GM21528 (cell line): ENCODE measurements at regions not wholly inside any gene's neighbourhood (a gene's known extent, or its start where the extent isn't known, plus 50 kb on each side); places are given as distances from the start of the nearest gene placed in this dataset.

ENCODE experiments used
- ATAC-seq: cut with Tn5 transposase; IDR thresholded peaks from one replicate; pipeline ENCODE4 v1.9.1; 2021; ENCODE audit warnings: mild to moderate bottlenecking, moderate library complexity; ENCODE audit not compliant: unreplicated experiment, low FRiP score

DNA sequence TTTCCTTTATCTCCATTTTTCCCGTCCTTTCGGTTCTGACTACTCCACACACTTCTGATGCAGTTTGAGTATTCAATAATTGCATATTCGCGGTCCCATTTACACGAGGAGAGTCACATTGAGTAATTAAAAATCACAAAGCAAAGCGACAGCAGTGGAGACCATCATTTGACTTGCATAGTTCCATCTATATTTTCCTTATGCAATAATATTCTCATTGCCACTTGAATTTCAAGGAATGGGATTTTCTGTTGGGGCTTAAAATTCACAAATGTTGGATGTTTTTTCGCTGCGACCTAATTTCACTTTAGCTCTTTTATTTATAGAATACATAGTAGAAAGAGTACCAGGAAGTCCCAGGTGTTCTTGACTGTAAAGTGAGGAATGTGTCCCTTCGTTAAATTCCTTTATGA is 186.8 kb downstream of the ZEB2 start:
- ATAC-seq = no peak

DNA sequence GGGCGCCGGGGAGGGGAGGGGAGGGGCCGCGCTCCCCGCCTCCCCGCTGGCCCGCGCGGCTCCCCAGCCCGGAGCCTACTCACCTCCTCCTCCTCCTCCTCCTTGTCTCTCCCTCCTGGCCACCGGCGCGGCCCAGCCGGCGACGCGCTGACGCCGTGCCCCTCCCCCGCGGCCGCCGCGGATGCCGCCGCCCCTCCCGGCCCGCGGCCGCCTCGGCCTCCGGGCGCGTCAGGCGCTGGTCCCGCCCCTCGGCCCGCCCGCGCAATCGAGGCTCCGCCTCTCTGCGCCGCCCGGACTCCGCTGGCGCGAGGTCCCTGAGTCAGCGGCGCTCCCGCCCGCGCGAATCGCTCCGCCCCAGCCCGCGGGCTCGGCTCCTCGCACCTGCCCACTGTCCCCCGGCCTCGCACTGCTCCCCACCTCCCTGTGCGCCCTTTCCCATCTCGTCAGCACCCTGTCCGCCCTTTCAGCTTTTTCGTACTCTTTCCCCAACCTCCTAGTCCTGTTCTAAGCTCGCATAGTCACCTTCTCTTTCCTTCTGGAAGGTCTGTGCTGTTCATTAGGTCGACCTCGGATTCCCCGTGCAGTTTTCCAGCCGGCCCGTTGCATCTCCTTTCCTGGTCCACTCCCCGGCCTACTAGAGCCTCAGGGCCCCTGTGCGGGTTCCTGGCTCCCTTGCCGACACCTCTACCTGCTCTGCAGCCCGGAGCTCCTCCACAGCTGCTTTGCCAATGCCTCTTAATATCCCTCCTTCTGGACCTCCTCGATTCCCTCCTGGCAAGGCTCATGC is 187.4 kb downstream of the ZEB2 start:
- ATAC-seq = peak; percentile 96

DNA sequence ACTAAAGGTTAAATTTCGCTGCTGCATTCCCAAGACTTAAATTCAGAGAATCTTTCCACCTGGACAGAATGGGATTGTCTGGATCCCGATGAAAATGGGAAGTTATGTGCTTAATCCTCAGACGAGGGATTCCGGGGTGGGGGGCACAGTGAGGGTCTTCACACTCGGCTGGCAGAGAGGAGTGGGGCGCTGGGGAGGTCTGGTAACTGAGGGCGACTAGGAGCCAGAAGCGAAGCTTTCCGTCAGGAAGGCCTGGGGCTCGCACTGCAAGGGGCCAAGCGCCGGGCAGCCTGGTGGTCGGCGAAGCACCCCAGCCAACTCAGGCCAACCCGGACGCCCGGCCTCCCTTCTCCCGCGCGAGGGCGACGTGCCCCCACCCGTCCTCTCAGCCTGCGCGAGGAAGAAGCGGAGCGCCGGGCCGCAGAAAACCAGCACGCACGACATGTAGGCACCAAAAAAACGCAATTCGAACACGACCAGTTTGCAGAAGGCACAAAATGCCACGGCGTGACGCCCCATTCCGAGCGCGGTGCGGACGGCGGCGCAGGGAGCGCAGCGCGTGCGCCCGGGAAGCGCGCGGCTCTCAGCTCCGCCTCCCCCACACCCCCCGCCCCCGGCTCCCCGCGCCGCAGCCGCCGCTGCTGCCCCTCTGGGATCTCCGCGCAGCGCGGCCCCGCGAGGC is 188.1 kb downstream of the ZEB2 start:
- ATAC-seq = peak; percentile 82

DNA sequence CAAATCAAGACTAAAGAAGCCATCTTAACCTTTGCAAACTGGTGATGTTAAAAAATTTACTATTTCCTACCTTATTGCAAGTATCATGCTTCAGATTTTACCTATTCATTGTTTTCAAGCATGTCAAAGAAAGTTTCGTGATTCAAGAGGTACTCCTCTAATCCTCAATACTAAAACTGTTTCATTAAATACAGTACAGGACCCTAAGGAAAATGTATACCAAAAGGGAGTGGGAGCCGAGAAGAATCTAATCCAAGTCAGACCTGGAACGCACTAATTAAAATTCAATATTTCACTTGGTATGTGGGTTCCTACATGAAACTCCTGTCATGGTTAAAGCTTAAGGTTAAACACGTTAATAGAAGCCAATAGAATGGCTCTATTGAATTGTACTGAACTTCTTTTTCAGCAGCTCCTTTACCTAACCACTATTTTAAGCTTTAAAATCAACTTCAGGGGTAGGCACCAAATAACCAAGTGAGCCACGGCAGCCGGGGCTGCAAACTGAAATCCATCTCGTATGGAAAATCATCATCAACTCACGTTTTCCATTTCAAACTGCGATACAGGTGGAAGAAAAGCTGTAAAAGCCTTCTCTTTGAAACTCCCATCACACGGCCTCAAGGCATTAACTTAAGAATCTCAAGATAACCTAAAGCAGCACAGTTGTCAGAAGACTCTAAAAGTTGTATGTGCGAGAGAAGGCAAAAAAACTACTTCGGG is 188.8 kb downstream of the ZEB2 start:
- no peak for ATAC-seq

- ATAC-seq = no peak
Measured at GRCh38 chr2:144329472-144329871, 190.4 kb downstream of the ZEB2 start.

- no peak for ATAC-seq
Measured at GRCh38 chr2:144328938-144329337, 191.0 kb downstream of the ZEB2 start.

GRCh38 chr2:144326825-144327224 is 193.1 kb downstream of the ZEB2 start:
- no peak for ATAC-seq

GRCh38 chr2:144325086-144325485 is 194.8 kb downstream of the ZEB2 start:
- peak; percentile 48 for ATAC-seq

DNA sequence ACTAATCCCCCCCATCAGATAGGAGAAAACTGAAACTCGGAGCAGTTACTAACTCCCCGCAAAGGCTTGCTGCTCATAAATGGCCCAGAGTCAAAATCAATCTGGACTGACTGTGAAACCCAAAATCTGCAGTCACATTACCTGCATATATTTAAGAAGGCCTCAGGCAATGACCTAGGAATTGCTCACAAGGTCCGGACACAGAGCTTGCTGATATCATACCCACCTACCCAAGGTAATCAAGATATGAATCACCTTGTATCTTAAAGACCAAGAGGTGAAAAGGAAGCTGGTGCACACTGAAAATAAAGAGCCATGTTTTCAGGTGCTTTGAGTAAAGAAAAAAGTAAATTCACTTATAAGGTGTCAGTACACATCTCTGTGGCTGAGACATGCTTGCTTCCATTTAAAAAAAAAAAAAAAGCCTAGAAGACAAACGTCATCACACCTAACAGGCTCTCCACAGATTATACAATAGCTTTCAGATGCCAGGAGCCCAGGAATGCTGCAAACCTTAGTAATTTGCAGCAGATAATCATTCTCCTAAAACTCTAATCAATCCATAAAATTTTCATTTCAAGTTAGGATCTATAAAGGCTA is 195.4 kb downstream of the ZEB2 start:
- peak; percentile 53 for ATAC-seq

DNA sequence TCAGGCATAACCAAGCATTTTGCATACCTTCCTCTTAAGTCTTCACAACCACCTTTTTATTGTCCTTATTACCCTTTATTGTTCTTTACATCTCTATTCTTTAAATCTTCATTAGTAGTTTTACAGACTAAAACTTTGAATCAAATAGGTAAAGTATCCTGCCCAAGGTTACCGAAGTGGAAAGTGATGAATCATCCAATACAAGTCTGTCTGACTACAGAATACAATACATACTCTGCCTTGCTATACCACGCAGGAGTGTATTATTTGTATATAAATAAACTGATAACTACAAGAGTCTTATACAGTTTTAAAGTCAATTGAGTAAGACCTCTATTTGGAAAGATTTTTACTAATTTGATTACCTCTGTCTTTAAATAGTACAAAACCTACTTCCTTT is 196.0 kb downstream of the ZEB2 start:
- peak; percentile 52 for ATAC-seq

- ATAC-seq = no peak
Measured at GRCh38 chr2:144322379-144322778, 197.5 kb downstream of the ZEB2 start.

DNA sequence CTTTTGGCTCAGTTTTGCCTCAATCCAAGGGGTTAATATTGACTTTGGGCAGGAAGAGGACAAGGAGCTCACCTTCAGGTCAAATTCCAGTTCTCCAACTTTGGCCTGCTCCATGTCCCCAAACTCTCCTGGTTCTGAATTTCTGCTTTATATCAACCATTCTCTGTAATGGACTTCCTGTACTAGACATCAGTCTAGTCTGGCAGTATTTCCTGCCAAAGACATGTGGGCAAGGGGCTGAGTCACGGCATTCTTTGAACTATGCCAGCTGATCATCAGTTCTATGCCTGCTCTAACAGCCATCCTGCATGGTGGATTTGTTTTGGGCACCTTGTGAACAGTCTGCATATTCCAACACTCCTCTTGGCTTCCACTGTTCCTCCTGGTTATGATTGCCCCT is 199.4 kb downstream of the ZEB2 start:
- no peak for ATAC-seq

GRCh38 chr2:144317071-144317738 is 202.7 kb downstream of the ZEB2 start:
- ATAC-seq = no peak

- no peak for ATAC-seq
Measured at GRCh38 chr2:144310889-144311608, 208.9 kb downstream of the ZEB2 start.

DNA sequence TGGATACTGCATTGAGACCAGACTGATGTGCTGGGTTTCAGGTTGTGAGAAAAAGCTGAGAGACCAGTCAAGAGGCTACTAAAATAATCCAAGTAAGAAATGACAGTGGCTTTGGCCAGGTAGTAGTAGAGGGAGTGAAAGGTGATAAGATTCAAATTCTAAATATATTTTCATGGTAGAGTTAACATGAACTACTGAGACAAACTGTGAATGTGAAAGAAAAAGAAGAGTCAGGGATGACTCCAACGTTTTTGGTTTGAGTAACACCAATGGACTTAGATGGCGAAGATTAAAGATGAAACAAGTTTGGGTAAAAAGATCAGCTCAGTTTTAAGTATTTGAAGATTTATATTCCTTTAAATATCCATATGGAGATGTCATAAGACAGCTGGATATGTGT is 209.4 kb downstream of the ZEB2 start:
- no peak for ATAC-seq

GRCh38 chr2:144307711-144308110 is 212.2 kb downstream of the ZEB2 start:
- no peak for ATAC-seq

GRCh38 chr2:144304202-144304601 is 215.7 kb downstream of the ZEB2 start:
- no peak for ATAC-seq

DNA sequence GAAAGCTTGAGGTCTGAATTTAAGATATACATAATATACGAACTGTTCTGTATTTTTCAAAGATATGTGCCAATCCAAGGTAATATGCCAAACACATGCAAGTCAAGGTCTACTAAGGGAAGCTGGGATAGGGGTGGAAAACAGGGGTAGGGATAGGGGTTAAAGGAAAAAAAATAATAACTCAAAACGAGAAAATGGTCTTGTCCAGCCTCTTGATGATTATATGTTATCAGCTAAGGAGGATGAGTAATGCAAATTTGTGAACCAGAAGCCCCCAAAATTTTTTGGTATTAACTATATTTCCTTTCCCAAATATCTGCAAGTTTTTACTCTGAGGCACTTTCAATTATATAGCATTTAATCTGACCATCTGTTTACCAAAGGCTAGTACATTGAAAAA is 219.3 kb downstream of the ZEB2 start:
- no peak for ATAC-seq

- no peak for ATAC-seq
Measured at GRCh38 chr2:144290276-144290675, 229.6 kb downstream of the ZEB2 start.

DNA sequence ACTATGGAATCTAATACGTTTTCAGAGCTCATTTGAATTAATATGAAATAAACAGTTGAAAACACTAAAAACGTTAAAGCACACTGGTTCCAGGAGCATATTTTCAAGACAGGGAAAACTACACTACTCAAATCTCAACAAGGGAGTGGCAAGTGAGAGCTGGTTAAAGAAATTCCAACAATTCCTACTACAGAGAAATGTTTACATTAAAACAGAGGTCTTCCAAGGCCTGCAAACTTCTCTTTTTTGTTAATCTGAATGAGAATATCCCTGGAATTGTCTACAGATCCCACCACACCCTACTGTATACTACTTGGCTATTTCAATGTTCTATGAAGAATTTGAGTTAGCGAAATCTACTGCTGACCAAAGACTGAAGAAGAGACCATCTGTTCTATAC is 231.5 kb downstream of the ZEB2 start:
- ATAC-seq = no peak
